Prostate gland (tissue), 2 donors: ENCODE measurements at regions not wholly inside any gene's neighbourhood (a gene's known extent, or its start where the extent isn't known, plus 50 kb on each side); places are given as distances from the start of the nearest gene placed in this dataset.
"Not testable (repeated sequence)": the region's sequence is repeated elsewhere in the genome, so short reads cannot be mapped to it uniquely, and the experiment has no call there.

Source experiments
- DNase-seq: peaks from one replicate; pipeline ENCODE4 v3.0.0-alpha.2; 2019; ENCODE audit warnings: low spot score
- H3K27ac ChIP-seq, 2 donors: fragments of 200-600 bp; sonication (generic); 2 replicates each; pipeline ENCODE4 v1.5.1; 2017 to 2019
- H3K27me3 ChIP-seq: fragments of 200-600 bp; sonication (generic); replicated peaks from 2 replicates; pipeline ENCODE4 v1.5.1; 2019; ENCODE audit not compliant: insufficient read depth
- H3K36me3 ChIP-seq, 2 donors: fragments of 200-600 bp; sonication (generic); 1 replicate in 1 of 2; 2 replicates in 1 of 2; pipeline versions ENCODE4 v1.5.1 to v1.8.1; 2017 to 2019
- H3K4me1 ChIP-seq: fragments of 200-600 bp; sonication (generic); replicated peaks from 2 replicates; pipeline ENCODE4 v1.5.1; 2019
- H3K4me3 ChIP-seq, 2 donors: fragments of 200-600 bp; sonication (generic); 2 replicates each; pipeline ENCODE4 v1.5.1; 2017 to 2019
- H3K9me3 ChIP-seq: fragments of 200-600 bp; sonication (generic); 2 replicates; pipeline ENCODE4 v1.5.1; 2017
- POLR2A ChIP-seq: fragments of 450-650 bp; IDR thresholded peaks from one replicate; pipeline ENCODE4 v1.6.1; 2016; ENCODE audit warnings: antibody characterized with exemption, mild to moderate bottlenecking
- POLR2AphosphoS5 ChIP-seq: sonication (generic); formaldehyde crosslinking; IDR thresholded peaks from one replicate; pipeline ENCODE4 v1.6.1; 2017; ENCODE audit warnings: antibody characterized with exemption
- WGBS: methylation state at CpG from one replicate; pipeline ENCODE4 v1.1.5; 2018; 5-methylcytosine and 5-hydroxymethylcytosine counted together
- intact Hi-C: fragments of 100-400 bp; cut with DNase I; formaldehyde crosslinking; loops from one replicate; pipeline ENCODE4 v1.14.2; 2022
- TF ChIP-seq, protein P1 (sequence below), 4 experiments: fragments of 200-600 bp in 2 of 4; fragments of 450-650 bp in 2 of 4; sonication (generic) in 2 of 4; IDR thresholded peaks; 1 replicate in 3 of 4; 2 replicates in 1 of 4; pipeline ENCODE4 v1.5.1; 2016 to 2019; ENCODE audit warnings: antibody characterized with exemption in 4 of 4, mild to moderate bottlenecking in 2 of 4, moderate library complexity in 2 of 4

DNA sequence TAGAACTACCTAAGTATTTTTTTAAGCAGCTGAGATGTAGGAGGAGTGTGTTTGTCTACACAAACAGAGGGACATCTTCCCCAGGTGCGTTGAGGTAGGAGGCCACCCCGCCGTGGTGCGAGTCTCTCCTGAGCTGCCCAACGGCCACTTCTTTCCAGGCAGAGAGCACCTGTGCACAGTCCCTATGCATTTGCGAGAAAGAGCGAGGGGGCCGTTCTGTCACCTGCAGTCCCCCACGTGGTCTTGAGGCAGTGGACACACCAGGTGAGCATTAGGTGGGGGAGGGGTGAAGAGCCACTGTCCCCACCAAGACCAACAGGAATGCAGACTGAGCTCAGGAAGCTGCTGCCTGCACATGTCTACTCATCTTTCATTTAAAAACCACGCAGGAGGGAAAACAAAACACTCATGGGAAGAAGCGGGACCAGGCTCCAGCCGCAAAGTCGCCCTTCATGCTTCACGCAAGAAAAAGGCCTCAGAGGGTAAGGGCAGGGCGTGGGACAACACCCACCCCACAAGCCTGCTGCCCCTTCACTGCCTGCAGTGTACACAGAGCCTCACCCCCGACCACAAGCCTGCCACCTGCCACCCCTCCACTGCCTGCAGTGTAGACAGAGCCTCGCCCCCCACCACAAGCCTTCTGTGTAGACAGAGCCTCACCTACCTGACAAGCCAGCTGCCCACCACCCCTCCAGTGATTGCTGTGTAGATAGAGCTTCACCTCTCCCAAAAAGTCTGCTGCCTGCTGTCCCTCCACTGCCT is 142.0 kb downstream of the DLL1 start:
- no peak overlapping the region for H3K4me3 ChIP-seq
- no peaks in the 10 kb centered on the region for H3K36me3 ChIP-seq
- no peak for DNase-seq
- H3K27me3 ChIP-seq, result no peaks in the 10 kb centered on the region
- H3K27ac ChIP-seq, result no peak overlapping the region
- no peaks in the 10 kb centered on the region for H3K9me3 ChIP-seq
- 69% methylated on average over 17 of the region's 17 CpGs for WGBS
- TF ChIP-seq, protein P1, sequence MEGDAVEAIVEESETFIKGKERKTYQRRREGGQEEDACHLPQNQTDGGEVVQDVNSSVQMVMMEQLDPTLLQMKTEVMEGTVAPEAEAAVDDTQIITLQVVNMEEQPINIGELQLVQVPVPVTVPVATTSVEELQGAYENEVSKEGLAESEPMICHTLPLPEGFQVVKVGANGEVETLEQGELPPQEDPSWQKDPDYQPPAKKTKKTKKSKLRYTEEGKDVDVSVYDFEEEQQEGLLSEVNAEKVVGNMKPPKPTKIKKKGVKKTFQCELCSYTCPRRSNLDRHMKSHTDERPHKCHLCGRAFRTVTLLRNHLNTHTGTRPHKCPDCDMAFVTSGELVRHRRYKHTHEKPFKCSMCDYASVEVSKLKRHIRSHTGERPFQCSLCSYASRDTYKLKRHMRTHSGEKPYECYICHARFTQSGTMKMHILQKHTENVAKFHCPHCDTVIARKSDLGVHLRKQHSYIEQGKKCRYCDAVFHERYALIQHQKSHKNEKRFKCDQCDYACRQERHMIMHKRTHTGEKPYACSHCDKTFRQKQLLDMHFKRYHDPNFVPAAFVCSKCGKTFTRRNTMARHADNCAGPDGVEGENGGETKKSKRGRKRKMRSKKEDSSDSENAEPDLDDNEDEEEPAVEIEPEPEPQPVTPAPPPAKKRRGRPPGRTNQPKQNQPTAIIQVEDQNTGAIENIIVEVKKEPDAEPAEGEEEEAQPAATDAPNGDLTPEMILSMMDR (IDR thresholded peaks at IDR 0.05), result no peak
- TF ChIP-seq POLR2A (no peak), POLR2AphosphoS5 (no peak)
- intact Hi-C loops, result no loop called here
- H3K4me1 ChIP-seq, result peaks cover 8% of the 10 kb centered on the region

DNA sequence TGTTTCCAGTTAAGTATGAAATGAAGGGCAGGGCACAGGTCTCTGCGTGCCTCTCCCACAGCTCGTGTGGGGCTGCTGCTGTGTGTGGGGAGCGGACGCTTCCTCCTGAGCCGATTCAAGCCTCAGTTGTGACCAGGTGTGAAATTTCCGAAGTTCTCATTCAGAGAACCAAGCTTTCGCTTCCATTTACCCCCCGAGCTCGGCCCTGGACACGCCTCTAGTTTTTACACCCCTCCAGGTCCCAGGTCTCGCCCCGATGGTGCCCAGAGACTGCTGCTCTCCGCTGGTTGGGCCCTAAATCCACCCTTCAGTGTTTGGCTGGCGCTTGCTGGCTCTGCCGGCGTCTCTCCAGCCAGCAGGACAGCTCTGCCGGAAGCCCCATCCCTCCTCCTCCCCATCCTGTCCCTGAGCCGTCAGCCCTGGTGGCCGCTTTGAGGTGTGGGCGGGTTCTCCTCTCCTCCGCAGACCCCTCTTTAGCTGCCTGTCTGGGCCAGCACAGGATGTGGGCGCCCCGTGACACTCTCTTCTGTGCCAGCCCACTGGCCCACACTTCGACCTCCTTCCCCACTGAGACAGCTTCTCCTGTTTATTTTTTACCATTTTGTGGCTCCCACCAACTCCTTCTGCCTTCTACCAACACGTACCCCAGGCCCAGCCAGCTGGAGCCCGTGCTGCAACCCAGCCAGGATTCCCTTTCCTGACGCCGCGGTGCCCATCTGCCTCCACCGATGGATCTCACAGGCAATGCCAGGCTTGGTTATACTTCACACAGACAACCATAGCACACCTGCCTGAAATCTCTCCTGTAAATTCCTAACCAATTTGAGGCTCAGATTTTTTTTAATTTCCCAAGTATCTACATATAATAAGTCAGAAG is 142.8 kb downstream of the DLL1 start:
- H3K4me1 ChIP-seq, result peaks cover 6% of the 10 kb centered on the region
- WGBS, result 62% methylated on average over 30 of the region's 30 CpGs
- H3K4me3 ChIP-seq, result no peak overlapping the region
- intact Hi-C loops, result no loop called here
- no peaks in the 10 kb centered on the region for H3K36me3 ChIP-seq
- TF ChIP-seq, protein P1 (IDR thresholded peaks at IDR 0.05), result no peak
- TF ChIP-seq POLR2A, result no peak
- TF ChIP-seq POLR2AphosphoS5, result no peak
- no peak for DNase-seq
- no peaks in the 10 kb centered on the region for H3K9me3 ChIP-seq
- H3K27me3 ChIP-seq, result no peaks in the 10 kb centered on the region
- H3K27ac ChIP-seq, result no peak overlapping the region

DNA sequence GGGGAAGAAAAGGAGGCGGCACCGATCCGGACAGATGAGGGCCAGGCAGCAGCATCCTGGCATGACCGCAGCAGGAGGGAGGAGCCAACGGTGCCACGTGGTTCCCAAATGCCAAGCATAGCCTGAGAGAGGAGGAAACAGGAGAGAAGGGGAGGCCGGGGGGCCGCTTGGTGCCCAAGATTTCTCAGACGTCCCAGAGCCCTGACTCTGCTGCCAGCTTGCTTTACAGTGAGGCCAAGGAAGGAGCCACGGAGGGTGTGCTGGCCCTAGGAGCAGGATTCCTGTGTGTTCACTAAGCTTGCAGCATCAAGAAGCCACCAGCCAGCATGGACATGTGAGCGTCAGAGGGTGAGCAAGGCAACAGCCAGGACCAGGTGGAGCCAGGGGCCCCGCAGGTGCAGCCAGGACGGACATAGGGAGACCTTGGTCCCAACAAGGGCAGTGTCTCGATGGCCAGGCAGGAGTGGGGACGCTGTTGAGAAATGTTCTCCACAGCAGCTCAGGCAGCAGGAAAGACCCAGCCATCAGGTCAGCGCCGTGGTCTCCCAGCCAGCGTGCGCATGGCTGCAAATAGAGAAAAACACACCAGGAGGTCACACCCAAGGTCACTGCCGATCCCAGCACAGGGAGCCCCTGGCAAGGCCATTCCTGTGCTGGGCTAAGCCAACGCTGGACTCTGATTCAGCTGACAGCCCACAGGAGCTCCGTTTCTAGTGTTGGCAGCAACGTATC is 143.7 kb downstream of the DLL1 start:
- H3K9me3 ChIP-seq, result no peaks in the 10 kb centered on the region
- no peaks in the 10 kb centered on the region for H3K27me3 ChIP-seq
- no peak overlapping the region for H3K4me3 ChIP-seq
- H3K36me3 ChIP-seq, result no peaks in the 10 kb centered on the region
- intact Hi-C loops, result no loop called here
- TF ChIP-seq, protein P1 (IDR thresholded peaks at IDR 0.05), result no peak
- peak; percentile 71 for TF ChIP-seq POLR2AphosphoS5
- WGBS, result 66% methylated on average over 23 of the region's 23 CpGs
- no peak overlapping the region for H3K27ac ChIP-seq
- peak; percentile 68 for DNase-seq
- H3K4me1 ChIP-seq, result no peaks in the 10 kb centered on the region

DNA sequence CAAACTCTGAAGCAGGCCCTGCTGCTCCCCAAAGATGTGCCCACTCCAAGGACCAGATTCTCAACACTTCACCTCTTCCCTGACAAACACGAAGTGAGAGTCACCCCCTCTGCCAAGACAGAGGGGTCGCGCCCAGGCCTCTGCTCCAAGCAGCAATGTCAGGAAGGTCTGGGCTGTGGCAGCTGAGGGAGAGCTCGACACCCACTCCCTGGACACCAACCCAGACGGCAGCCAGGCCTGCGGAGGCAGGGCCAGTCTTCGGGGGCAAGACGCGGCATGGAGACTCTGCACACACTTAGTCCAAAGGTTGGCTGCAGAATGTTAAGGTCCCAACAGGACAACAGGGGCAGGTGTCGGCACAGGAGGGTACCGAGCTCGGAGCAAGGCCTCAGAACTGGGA is 144.2 kb downstream of the DLL1 start:
- TF ChIP-seq POLR2A (no peak), POLR2AphosphoS5 (no peak)
- TF ChIP-seq, protein P1 (IDR thresholded peaks at IDR 0.05), result no peak
- Histone ChIP-seq H3K4me3 (no peak overlapping the region), H3K36me3 (no peaks in the 10 kb centered on the region), H3K4me1 (no peaks in the 10 kb centered on the region), H3K9me3 (no peaks in the 10 kb centered on the region), H3K27me3 (no peaks in the 10 kb centered on the region), H3K27ac (no peak overlapping the region)
- DNase-seq, result no peak
- intact Hi-C loops, result no loop called here
- WGBS, result 84% methylated on average over 11 of the region's 12 CpGs

DNA sequence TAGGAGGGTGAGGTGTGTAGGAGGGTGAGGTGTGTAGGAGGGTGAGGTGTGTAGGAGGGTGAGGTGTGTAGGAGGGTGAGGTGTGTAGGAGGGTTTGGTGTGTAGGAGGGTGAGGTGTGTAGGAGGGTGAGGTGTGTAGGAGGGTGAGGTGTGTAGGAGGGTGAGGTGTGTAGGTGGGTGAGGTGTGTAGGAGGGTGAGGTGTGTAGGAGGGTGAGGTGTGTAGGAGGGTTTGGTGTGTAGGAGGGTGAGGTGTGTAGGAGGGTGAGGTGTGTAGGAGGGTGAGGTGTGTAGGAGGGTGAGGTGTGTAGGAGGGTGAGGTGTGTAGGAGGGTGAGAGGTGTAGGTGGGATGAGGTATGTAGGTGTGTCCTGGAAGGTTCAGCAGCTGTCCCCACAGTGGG is 144.7 kb downstream of the DLL1 start:
- H3K27ac ChIP-seq, H3K36me3 ChIP-seq, intact Hi-C loops, H3K4me3 ChIP-seq, H3K9me3 ChIP-seq, H3K4me1 ChIP-seq, H3K27me3 ChIP-seq, DNase-seq: not testable (repeated sequence)

DNA sequence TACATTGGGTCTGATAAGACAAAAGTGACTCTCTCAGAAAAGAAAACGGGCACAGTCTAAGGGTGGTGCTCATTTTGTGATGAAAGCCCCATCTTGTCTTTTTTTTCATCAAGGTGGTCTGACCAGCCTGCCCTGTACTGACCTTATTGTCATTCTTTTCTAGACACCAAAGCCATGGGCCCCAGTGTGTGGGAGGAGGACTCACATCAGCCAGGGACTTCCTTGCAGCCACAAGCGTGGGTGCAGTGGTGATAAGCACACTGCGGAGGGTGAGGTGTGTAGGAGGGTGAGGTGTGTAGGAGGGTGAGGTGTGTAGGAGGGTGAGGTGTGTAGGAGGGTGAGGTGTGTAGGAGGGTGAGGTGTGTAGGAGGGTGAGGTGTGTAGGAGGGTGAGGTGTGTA is 145.2 kb downstream of the DLL1 start:
- H3K9me3 ChIP-seq, H3K27me3 ChIP-seq, intact Hi-C loops, H3K4me3 ChIP-seq, H3K36me3 ChIP-seq, DNase-seq, H3K27ac ChIP-seq, H3K4me1 ChIP-seq: not testable (repeated sequence)
- 44% methylated on average over 3 of the region's 3 CpGs for WGBS
